HAP-1 (cell line): ENCODE measurements at regions not wholly inside any gene's neighbourhood (a gene's known extent, or its start where the extent isn't known, plus 50 kb on each side); places are given as distances from the start of the nearest gene placed in this dataset.

Experiments
- DNase-seq, 2 experiments: peaks; one replicate each; pipeline ENCODE4 v3.0.0-alpha.2; 2016 to 2020; ENCODE audit warnings: low spot score in 2 of 2
- H3K27me3 ChIP-seq: fragments of 250-450 bp; sonication (Bioruptor Pico); 2 replicates; pipeline ENCODE4 v1.5.1; 2020; ENCODE audit warnings: low read depth, mild to moderate bottlenecking, moderate library complexity
- H3K36me3 ChIP-seq: fragments of 250-450 bp; sonication (Bioruptor Pico); replicated peaks from 2 replicates; pipeline ENCODE4 v1.5.1; 2020; ENCODE audit warnings: mild to moderate bottlenecking
- H3K4me1 ChIP-seq: fragments of 250-450 bp; sonication (Bioruptor Pico); 2 replicates; pipeline ENCODE4 v1.5.1; 2020; ENCODE audit warnings: mild to moderate bottlenecking
- H3K4me3 ChIP-seq: fragments of 250-450 bp; sonication (Bioruptor Pico); 2 replicates; pipeline ENCODE4 v1.5.1; 2020; ENCODE audit warnings: mild to moderate bottlenecking, moderate library complexity
- H3K9me3 ChIP-seq: fragments of 250-450 bp; sonication (Bioruptor Pico); 2 replicates; pipeline ENCODE4 v1.5.1; 2020; ENCODE audit warnings: mild to moderate bottlenecking, moderate library complexity
- in situ Hi-C: fragments of 300-500 bp; cut with MboI; formaldehyde crosslinking; loops from 3 replicates; pipeline ENCODE4 v1.14.3; 2020; ENCODE audit warnings: low sequenced_read_pairs, inconsistent platforms, mixed read lengths

DNA sequence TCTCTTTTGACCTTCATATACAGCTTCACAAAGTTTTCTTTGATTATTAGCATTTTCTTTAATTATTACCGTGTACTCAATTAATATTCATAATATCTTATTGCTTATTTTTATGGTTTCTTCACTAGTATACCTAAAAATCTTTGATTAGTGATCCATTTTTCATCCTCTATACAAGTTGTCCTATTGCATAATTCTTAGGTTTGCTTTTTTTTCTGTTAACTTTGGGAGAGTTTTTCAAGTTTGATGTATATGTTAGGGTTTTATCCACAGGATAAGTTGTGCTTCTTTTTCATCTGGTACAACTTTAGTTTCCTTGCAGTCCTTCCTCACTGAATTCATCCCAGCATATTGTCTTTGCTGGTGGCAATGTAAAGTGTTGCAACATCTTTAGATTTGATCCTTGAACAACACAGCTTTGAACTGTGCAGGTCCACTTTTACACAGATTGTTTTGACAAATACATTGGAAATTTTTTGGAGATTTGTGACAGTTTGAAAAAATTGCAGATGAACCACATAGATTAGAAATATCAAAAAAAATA, 88.6 kb upstream of the NAV3 start:
- Histone ChIP-seq H3K27me3 (no peaks in the 10 kb centered on the region), H3K4me3 (no peak overlapping the region), H3K36me3 (no peaks in the 10 kb centered on the region), H3K4me1 (no peaks in the 10 kb centered on the region), H3K9me3 (no peaks in the 10 kb centered on the region)
- in situ Hi-C loops: no loop called here
- DNase-seq: no peak

DNA sequence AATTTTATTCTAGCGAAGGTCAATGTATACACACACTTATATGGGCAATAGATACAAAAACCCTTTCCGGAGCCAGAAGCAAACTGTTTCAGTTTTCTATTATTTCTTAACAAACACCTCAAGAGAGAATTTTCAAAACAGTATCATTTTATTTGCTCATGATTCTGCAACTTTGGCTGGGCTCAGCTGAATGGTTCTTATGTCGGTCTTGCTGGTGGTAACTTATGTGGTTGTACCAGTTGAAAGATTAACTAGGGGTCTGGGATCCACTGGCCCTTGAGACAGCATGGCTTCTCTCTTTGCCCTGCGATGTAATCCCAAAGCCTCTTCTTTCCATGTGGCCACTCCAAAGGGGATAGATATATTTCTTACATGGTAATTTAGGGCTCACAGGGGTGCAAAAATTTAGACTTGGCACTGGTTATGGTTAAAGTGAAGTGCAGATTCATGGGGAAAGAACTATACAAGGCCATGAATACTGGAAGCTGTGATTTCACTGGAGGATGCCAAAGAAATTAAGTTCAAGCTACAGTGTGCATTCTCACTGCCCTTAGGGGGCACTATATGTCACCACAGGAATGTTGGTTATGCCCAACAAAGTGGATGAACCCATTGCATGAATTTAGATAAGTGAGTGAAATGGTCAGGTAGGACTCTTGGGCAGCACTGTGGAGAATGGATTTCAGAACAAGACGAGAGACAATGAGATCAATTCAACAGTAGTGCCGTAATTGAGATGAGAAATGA, 94.3 kb upstream of the NAV3 start:
- no peaks in the 10 kb centered on the region for H3K9me3 ChIP-seq
- H3K27me3 ChIP-seq: no peaks in the 10 kb centered on the region
- in situ Hi-C loops: no loop called here
- no peaks in the 10 kb centered on the region for H3K36me3 ChIP-seq
- no peak overlapping the region for H3K4me3 ChIP-seq
- no peak for DNase-seq
- H3K4me1 ChIP-seq: peaks cover 9% of the 10 kb centered on the region

GRCh38 chr12:77734214-77734883, 96.3 kb upstream of the NAV3 start:
- H3K36me3 ChIP-seq: no peaks in the 10 kb centered on the region
- H3K9me3 ChIP-seq: no peaks in the 10 kb centered on the region
- peaks cover 9% of the 10 kb centered on the region for H3K4me1 ChIP-seq
- no peak for DNase-seq
- in situ Hi-C loops: no loop called here
- H3K27me3 ChIP-seq: no peaks in the 10 kb centered on the region
- no peak overlapping the region for H3K4me3 ChIP-seq

- no peak for DNase-seq
- no peaks in the 10 kb centered on the region for H3K36me3 ChIP-seq
- in situ Hi-C loops: no loop called here
- H3K4me3 ChIP-seq: no peak overlapping the region
- peaks cover 4% of the 10 kb centered on the region for H3K4me1 ChIP-seq
- H3K27me3 ChIP-seq: no peaks in the 10 kb centered on the region
- H3K9me3 ChIP-seq: no peaks in the 10 kb centered on the region
Measured at GRCh38 chr12:77728018-77728417, 102.7 kb upstream of the NAV3 start.

- H3K4me3 ChIP-seq: no peak overlapping the region
- H3K36me3 ChIP-seq: no peaks in the 10 kb centered on the region
- H3K27me3 ChIP-seq: no peaks in the 10 kb centered on the region
- no peaks in the 10 kb centered on the region for H3K9me3 ChIP-seq
- no peak for DNase-seq
- peaks cover 4% of the 10 kb centered on the region for H3K4me1 ChIP-seq
- in situ Hi-C loops: no loop called here
Measured at GRCh38 chr12:77727442-77728001, 103.2 kb upstream of the NAV3 start.

DNA sequence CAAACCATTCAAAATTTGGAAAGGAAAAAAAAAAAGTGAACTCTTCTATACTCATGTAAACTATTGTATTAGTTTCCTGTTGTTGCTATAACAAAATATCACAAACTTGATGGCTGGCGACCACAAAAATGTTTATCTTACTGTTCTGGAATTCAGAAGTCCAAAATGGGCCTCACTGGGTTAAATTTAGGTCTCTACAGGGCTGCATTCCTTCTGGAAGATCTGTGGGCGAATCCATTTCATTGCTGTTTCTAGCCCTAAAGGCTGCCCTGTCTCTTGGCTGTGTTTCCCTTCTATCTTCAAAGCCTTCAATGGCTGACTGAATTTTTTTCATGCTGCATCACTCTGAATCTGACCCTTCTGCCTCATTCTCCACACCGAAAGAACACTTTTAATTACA, 105.1 kb upstream of the NAV3 start:
- in situ Hi-C loops: no loop called here
- no peaks in the 10 kb centered on the region for H3K27me3 ChIP-seq
- peaks cover 7% of the 10 kb centered on the region for H3K4me1 ChIP-seq
- no peaks in the 10 kb centered on the region for H3K36me3 ChIP-seq
- DNase-seq: no peak
- H3K4me3 ChIP-seq: no peak overlapping the region
- H3K9me3 ChIP-seq: no peaks in the 10 kb centered on the region

DNA sequence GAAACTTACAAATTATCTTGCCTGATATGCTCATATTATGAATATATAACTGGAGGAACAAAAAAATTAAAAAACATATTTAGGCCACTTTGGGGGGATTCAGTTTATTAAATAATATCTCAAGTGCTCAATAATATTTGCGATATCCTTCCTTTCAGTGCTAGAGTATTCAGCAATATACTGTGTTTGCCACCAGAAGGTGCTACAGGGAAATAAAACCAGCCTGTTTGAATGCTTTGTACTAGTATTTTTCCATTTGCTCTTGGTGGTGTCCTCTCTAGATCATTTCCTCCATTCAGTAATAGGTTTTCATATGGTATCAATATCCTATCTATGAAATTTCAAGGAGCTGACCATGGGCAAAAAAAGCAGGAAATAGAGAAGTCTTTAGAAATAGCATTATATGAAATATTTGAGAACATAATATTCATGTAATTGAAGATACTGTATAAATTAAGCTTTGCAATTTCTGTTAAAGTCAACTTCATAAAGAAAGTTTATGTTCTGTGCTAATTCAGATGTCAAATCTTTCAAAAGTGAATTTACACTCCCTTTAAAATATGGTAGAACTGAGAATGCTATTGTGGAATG, 106.2 kb upstream of the NAV3 start:
- DNase-seq: peak; percentile 35 to 65
- Histone ChIP-seq H3K4me3 (no peak overlapping the region), H3K36me3 (no peaks in the 10 kb centered on the region), H3K4me1 (peaks cover 7% of the 10 kb centered on the region), H3K27me3 (no peaks in the 10 kb centered on the region), H3K9me3 (no peaks in the 10 kb centered on the region)
- in situ Hi-C loops: loop anchor here (5.0 kb wide), 1 partner anchor 203 kb away; no protein-coding TSS in a partner anchor

DNA sequence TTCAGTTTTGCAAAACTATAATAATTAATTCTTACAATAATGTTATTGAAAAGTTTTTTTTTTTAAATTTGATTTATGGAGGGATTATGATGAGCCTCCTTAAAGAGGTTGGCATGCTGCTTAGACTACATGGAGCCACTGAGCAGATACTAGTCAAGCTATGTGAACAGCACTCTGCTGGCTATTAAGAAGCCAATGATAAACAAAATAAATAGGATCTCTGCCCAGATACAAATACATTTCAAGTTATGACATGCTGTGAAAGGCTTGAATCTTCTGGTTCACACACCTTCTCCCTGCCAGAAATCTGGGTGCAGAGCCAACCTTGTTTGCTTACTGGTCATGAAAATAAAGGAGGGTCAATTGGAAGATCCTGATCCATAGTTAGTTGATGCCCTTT, 107.4 kb upstream of the NAV3 start:
- in situ Hi-C loops: loop anchor here (5.0 kb wide), 1 partner anchor 204 kb away; no protein-coding TSS in a partner anchor
- Histone ChIP-seq H3K27me3 (no peaks in the 10 kb centered on the region), H3K9me3 (no peaks in the 10 kb centered on the region), H3K4me1 (peaks cover 7% of the 10 kb centered on the region), H3K4me3 (no peak overlapping the region), H3K36me3 (no peaks in the 10 kb centered on the region)
- no peak for DNase-seq

GRCh38 chr12:77722536-77722935, 108.2 kb upstream of the NAV3 start:
- peaks cover 7% of the 10 kb centered on the region for H3K4me1 ChIP-seq
- DNase-seq: no peak
- no peak overlapping the region for H3K4me3 ChIP-seq
- H3K27me3 ChIP-seq: no peaks in the 10 kb centered on the region
- H3K36me3 ChIP-seq: no peaks in the 10 kb centered on the region
- in situ Hi-C loops: loop anchor here (5.0 kb wide), 1 partner anchor 205 kb away; no protein-coding TSS in a partner anchor
- H3K9me3 ChIP-seq: 0 out of 2 replicates have a peak, but pooled peaks cover 5% of the 10 kb centered on the region

GRCh38 chr12:77720258-77720657, 110.4 kb upstream of the NAV3 start:
- no peak overlapping the region for H3K4me3 ChIP-seq
- in situ Hi-C loops: loop anchor here (5.0 kb wide), 1 partner anchor 207 kb away; no protein-coding TSS in a partner anchor
- 0 out of 2 replicates have a peak, but pooled peaks cover 5% of the 10 kb centered on the region for H3K9me3 ChIP-seq
- DNase-seq: peak in 1 of 2 experiments; percentile 27
- no peaks in the 10 kb centered on the region for H3K27me3 ChIP-seq
- no peaks in the 10 kb centered on the region for H3K36me3 ChIP-seq
- H3K4me1 ChIP-seq: peaks cover 7% of the 10 kb centered on the region

DNA sequence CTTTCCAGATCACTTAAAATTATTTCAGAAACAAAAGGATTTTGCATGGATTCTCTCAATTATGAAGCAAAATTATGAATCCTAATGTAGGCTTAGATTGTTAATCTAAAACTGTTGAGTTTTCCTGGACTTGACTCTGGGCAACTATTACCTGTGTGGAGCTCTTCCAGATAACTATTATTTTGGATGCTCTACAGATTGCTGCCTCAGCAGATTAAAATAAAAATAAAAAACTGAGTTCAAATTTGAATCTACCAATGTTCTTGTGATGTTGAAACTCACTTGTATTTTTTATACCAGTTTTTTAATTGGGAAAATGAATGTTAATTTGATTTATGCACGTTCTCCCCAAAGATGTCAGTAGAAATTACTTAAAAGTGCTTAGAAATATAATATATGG, 120.5 kb upstream of the NAV3 start:
- H3K27me3 ChIP-seq: no peaks in the 10 kb centered on the region
- DNase-seq: no peak
- no peak overlapping the region for H3K4me3 ChIP-seq
- no peaks in the 10 kb centered on the region for H3K4me1 ChIP-seq
- no peaks in the 10 kb centered on the region for H3K9me3 ChIP-seq
- H3K36me3 ChIP-seq: no peaks in the 10 kb centered on the region
- in situ Hi-C loops: no loop called here

GRCh38 chr12:77697126-77697525, 133.6 kb upstream of the NAV3 start:
- in situ Hi-C loops: loop anchor here (25.0 kb wide), 1 partner anchor 535 kb away; no protein-coding TSS in a partner anchor
- Histone ChIP-seq H3K36me3 (no peaks in the 10 kb centered on the region), H3K27me3 (no peaks in the 10 kb centered on the region)

GRCh38 chr12:77696183-77696582, 134.5 kb upstream of the NAV3 start:
- no peaks in the 10 kb centered on the region for H3K9me3 ChIP-seq
- in situ Hi-C loops: loop anchor here (25.0 kb wide), 1 partner anchor 534 kb away; no protein-coding TSS in a partner anchor
- H3K4me3 ChIP-seq: no peak overlapping the region
- DNase-seq: no peak
- H3K27me3 ChIP-seq: no peaks in the 10 kb centered on the region
- H3K4me1 ChIP-seq: peaks cover 8% of the 10 kb centered on the region
- H3K36me3 ChIP-seq: no peaks in the 10 kb centered on the region

More at GRCh38 chr12:77697126-77697525, 133.6 kb upstream of the NAV3 start:
- H3K9me3 ChIP-seq: no peaks in the 10 kb centered on the region
- no peak overlapping the region for H3K4me3 ChIP-seq
- peaks cover 8% of the 10 kb centered on the region for H3K4me1 ChIP-seq
- no peak for DNase-seq
